ENCODE measurements at regions not wholly inside any gene's neighbourhood (a gene's known extent, or its start where the extent isn't known, plus 50 kb on each side); places are given as distances from the start of the nearest gene placed in this dataset.

- Mint-ChIP-seq H3K27me3 (peaks cover 4 to 30% of the 10 kb centered on the region in 2 donors), H3K36me3 (ENCODE audit: insufficient read depth) (no peaks in the 10 kb centered on the region), H3K4me1 (ENCODE audit: low read depth in 2 of 2) (peaks cover 3 to 5% of the 10 kb centered on the region in 2 donors), H3K4me3 (no peak overlapping the region), H3K27ac (no peak overlapping the region), H3K9me3 (no peaks in the 10 kb centered on the region)
- ATAC-seq (replicated peaks) (no peak), DNase-seq (no peak)
These were observed 75.6 kb upstream of the KL start for GRCh38 chr13:32940601-32941000.

- ATAC-seq (replicated peaks) = peak; percentile 37
- Mint-ChIP-seq H3K36me3 (ENCODE audit: insufficient read depth) (no peaks in the 10 kb centered on the region), H3K4me1 (ENCODE audit: low read depth in 2 of 2) (peaks cover 3 to 5% of the 10 kb centered on the region in 2 donors), H3K4me3 (no peak overlapping the region), H3K9me3 (no peaks in the 10 kb centered on the region), H3K27me3 (peaks cover 0 to 22% of the 10 kb centered on the region in 2 donors), H3K27ac (no peak overlapping the region)
- DNase-seq = no peak
These were observed 74.9 kb upstream of the KL start for GRCh38 chr13:32941368-32941767.

- Mint-ChIP-seq H3K27me3 (peaks cover 7 to 19% of the 10 kb centered on the region in 2 donors), H3K9me3 (no peaks in the 10 kb centered on the region), H3K27ac (no peak overlapping the region), H3K4me3 (no peak overlapping the region), H3K36me3 (ENCODE audit: insufficient read depth) (no peaks in the 10 kb centered on the region), H3K4me1 (ENCODE audit: low read depth in 2 of 2) (peaks cover 0 to under 1% of the 10 kb centered on the region in 2 donors)
- ATAC-seq (replicated peaks) (no peak), DNase-seq (no peak)
These were observed 69.7 kb upstream of the KL start for GRCh38 chr13:32946558-32946957.

GRCh38 chr13:32947411-32948276 is 68.6 kb upstream of the KL start:
- Mint-ChIP-seq H3K4me1 (ENCODE audit: low read depth in 2 of 2) (no peaks in the 10 kb centered on the region), H3K36me3 (ENCODE audit: insufficient read depth) (no peaks in the 10 kb centered on the region), H3K9me3 (no peaks in the 10 kb centered on the region), H3K27ac (no peak overlapping the region), H3K27me3 (peaks cover 7 to 23% of the 10 kb centered on the region in 2 donors), H3K4me3 (no peak overlapping the region)
- no peak for DNase-seq
- no peak for ATAC-seq (replicated peaks)

GRCh38 chr13:32949820-32950219 is 66.4 kb upstream of the KL start:
- ATAC-seq (replicated peaks) (no peak), DNase-seq (no peak)
- Mint-ChIP-seq H3K27ac (no peak overlapping the region), H3K4me1 (ENCODE audit: low read depth in 2 of 2) (no peaks in the 10 kb centered on the region), H3K36me3 (ENCODE audit: insufficient read depth) (no peaks in the 10 kb centered on the region), H3K4me3 (no peak overlapping the region), H3K27me3 (peaks cover 12 to 23% of the 10 kb centered on the region in 2 donors), H3K9me3 (no peaks in the 10 kb centered on the region)

- Mint-ChIP-seq H3K4me3 (no peak overlapping the region), H3K27ac (no peak overlapping the region), H3K36me3 (ENCODE audit: insufficient read depth) (no peaks in the 10 kb centered on the region), H3K27me3 (peaks cover 12 to 23% of the 10 kb centered on the region in 2 donors), H3K9me3 (no peaks in the 10 kb centered on the region), H3K4me1 (ENCODE audit: low read depth in 2 of 2) (no peaks in the 10 kb centered on the region)
- ATAC-seq (replicated peaks) (no peak), DNase-seq (no peak)
These were observed 64.6 kb upstream of the KL start for GRCh38 chr13:32951580-32951979.

- H3K9me3 Mint-ChIP-seq = no peaks in the 10 kb centered on the region
- H3K27ac Mint-ChIP-seq = no peak overlapping the region
- H3K36me3 Mint-ChIP-seq (ENCODE audit: insufficient read depth) = no peaks in the 10 kb centered on the region
- ATAC-seq (replicated peaks) (no peak), DNase-seq (no peak)
- no peak overlapping the region for H3K4me3 Mint-ChIP-seq
- peaks cover 0 to 3% of the 10 kb centered on the region in 2 donors for H3K4me1 Mint-ChIP-seq (ENCODE audit: low read depth in 2 of 2)
- H3K27me3 Mint-ChIP-seq = peaks cover 14 to 31% of the 10 kb centered on the region in 2 donors
These were observed 60.2 kb upstream of the KL start for GRCh38 chr13:32955881-32956594.

- peaks cover 0 to 3% of the 10 kb centered on the region in 2 donors for H3K4me1 Mint-ChIP-seq (ENCODE audit: low read depth in 2 of 2)
- ATAC-seq (replicated peaks) (no peak), DNase-seq (no peak)
- peaks cover 10 to 25% of the 10 kb centered on the region in 2 donors for H3K27me3 Mint-ChIP-seq
- H3K4me3 Mint-ChIP-seq = no peak overlapping the region
- no peaks in the 10 kb centered on the region for H3K36me3 Mint-ChIP-seq (ENCODE audit: insufficient read depth)
- H3K27ac Mint-ChIP-seq = no peak overlapping the region
- H3K9me3 Mint-ChIP-seq = no peaks in the 10 kb centered on the region
These were observed 59.7 kb upstream of the KL start for GRCh38 chr13:32956595-32956933.

- peaks cover 0 to 3% of the 10 kb centered on the region in 2 donors for H3K4me1 Mint-ChIP-seq (ENCODE audit: low read depth in 2 of 2)
- peaks cover 5 to 16% of the 10 kb centered on the region in 2 donors for H3K27me3 Mint-ChIP-seq
- H3K9me3 Mint-ChIP-seq = no peaks in the 10 kb centered on the region
- H3K4me3 Mint-ChIP-seq = no peak overlapping the region
- no peaks in the 10 kb centered on the region for H3K36me3 Mint-ChIP-seq (ENCODE audit: insufficient read depth)
- ATAC-seq (replicated peaks) (no peak), DNase-seq (no peak)
- no peak overlapping the region for H3K27ac Mint-ChIP-seq
These were observed 55.6 kb upstream of the KL start for GRCh38 chr13:32960626-32961025.

- Mint-ChIP-seq H3K4me3 (no peak overlapping the region), H3K9me3 (no peaks in the 10 kb centered on the region), H3K36me3 (ENCODE audit: insufficient read depth) (no peaks in the 10 kb centered on the region), H3K27me3 (peaks cover 5 to 16% of the 10 kb centered on the region in 2 donors), H3K27ac (no peak overlapping the region), H3K4me1 (ENCODE audit: low read depth in 2 of 2) (peaks cover 0 to 3% of the 10 kb centered on the region in 2 donors)
- DNase-seq (no peak), ATAC-seq (replicated peaks) (no peak)
These were observed 54.5 kb upstream of the KL start for GRCh38 chr13:32961724-32962123.

GRCh38 chr13:32962342-32962741 is 53.9 kb upstream of the KL start:
- Mint-ChIP-seq H3K27ac (no peak overlapping the region), H3K27me3 (peaks cover 2 to 11% of the 10 kb centered on the region in 2 donors), H3K4me1 (ENCODE audit: low read depth in 2 of 2) (peaks cover 0 to 1% of the 10 kb centered on the region in 2 donors), H3K9me3 (no peaks in the 10 kb centered on the region), H3K36me3 (ENCODE audit: insufficient read depth) (no peaks in the 10 kb centered on the region), H3K4me3 (no peak overlapping the region)
- DNase-seq (no peak), ATAC-seq (replicated peaks) (no peak)

GRCh38 chr13:32964987-32965386 is 51.2 kb upstream of the KL start:
- no peak for ATAC-seq (replicated peaks)
- H3K9me3 Mint-ChIP-seq = no peaks in the 10 kb centered on the region
- H3K27me3 Mint-ChIP-seq = peaks cover 0 to 10% of the 10 kb centered on the region in 2 donors
- H3K4me1 Mint-ChIP-seq (ENCODE audit: low read depth in 2 of 2) = no peaks in the 10 kb centered on the region
- DNase-seq = no peak
- no peaks in the 10 kb centered on the region for H3K36me3 Mint-ChIP-seq (ENCODE audit: insufficient read depth)
- no peak overlapping the region for H3K27ac Mint-ChIP-seq
- no peak overlapping the region for H3K4me3 Mint-ChIP-seq
